Fibroblast of lung (primary cell): ENCODE measurements at regions not wholly inside any gene's neighbourhood (a gene's known extent, or its start where the extent isn't known, plus 50 kb on each side); places are given as distances from the start of the nearest gene placed in this dataset.

Source experiments
- EZH2 ChIP-seq: IDR thresholded peaks from 2 replicates; pipeline ENCODE4 v1.5.1; 2012; ENCODE audit warnings: low read length, control low read depth, mild to moderate bottlenecking; ENCODE audit errors: missing control alignments
- TF ChIP-seq, protein P1 (sequence below), 2 donors: IDR thresholded peaks in 1 of 2; conservative IDR thresholded peaks in 1 of 2; 1 replicate in 1 of 2; 2 replicates in 1 of 2; pipeline ENCODE4 v1.5.1; 2011 to 2012; ENCODE audit warnings: low read length in 2 of 2, control low read depth in 1 of 2, inconsistent platforms in 1 of 2, low read depth in 1 of 2, mild to moderate bottlenecking in 1 of 2

DNA sequence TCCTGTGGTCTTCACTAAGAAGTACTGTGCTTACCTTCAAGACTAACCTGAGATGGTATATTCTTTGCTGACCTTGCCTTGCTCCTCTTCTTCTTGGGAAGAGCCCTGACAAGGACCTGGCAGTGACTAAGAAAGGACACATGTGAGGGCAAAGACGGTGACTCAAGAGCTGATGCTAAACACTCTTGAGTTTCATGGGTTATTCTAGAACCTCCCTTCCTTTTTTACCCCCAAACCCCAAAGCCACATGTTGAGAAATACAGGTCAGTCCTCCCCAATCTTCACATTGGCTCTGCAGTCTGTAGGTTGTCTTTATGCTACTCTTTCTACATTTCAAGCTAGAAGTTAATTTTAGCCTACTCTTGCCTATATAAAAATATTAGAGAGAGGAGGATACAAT lies 200.6 kb downstream of the SEMA6D start:
- no peak for TF ChIP-seq EZH2
- TF ChIP-seq, protein P1, sequence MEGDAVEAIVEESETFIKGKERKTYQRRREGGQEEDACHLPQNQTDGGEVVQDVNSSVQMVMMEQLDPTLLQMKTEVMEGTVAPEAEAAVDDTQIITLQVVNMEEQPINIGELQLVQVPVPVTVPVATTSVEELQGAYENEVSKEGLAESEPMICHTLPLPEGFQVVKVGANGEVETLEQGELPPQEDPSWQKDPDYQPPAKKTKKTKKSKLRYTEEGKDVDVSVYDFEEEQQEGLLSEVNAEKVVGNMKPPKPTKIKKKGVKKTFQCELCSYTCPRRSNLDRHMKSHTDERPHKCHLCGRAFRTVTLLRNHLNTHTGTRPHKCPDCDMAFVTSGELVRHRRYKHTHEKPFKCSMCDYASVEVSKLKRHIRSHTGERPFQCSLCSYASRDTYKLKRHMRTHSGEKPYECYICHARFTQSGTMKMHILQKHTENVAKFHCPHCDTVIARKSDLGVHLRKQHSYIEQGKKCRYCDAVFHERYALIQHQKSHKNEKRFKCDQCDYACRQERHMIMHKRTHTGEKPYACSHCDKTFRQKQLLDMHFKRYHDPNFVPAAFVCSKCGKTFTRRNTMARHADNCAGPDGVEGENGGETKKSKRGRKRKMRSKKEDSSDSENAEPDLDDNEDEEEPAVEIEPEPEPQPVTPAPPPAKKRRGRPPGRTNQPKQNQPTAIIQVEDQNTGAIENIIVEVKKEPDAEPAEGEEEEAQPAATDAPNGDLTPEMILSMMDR (conservative IDR thresholded peaks at IDR 0.05 in 1 of 2, IDR thresholded peaks at IDR 0.05 in 1 of 2; ENCODE audit: low read depth in 1 of 2, low read length in 2 of 2): no peak
